HFFc6 (cell line): ENCODE measurements at regions not wholly inside any gene's neighbourhood (a gene's known extent, or its start where the extent isn't known, plus 50 kb on each side); places are given as distances from the start of the nearest gene placed in this dataset.

Experiments
- DNase-seq: peaks from one replicate; pipeline ENCODE4 v3.0.0-alpha.2; 2018
- H3K27ac Mint-ChIP-seq: 2 replicates; pipeline ENCODE4 v1.8.0; 2020; ENCODE audit warnings: mild to moderate bottlenecking, mixed read lengths
- H3K27me3 Mint-ChIP-seq: 2 replicates; pipeline ENCODE4 v1.8.0; 2021; ENCODE audit warnings: mild to moderate bottlenecking, moderate library complexity, mixed read lengths; ENCODE audit not compliant: insufficient read depth
- H3K36me3 Mint-ChIP-seq: 2 replicates; pipeline ENCODE4 v1.8.0; 2021; ENCODE audit warnings: low read depth, mixed read lengths
- H3K4me1 Mint-ChIP-seq: 2 replicates; pipeline ENCODE4 v1.8.0; 2020; ENCODE audit warnings: low read depth, mixed read lengths
- H3K4me3 Mint-ChIP-seq: 2 replicates; pipeline ENCODE4 v1.8.0; 2020; ENCODE audit warnings: mild to moderate bottlenecking, moderate library complexity, mixed read lengths
- H3K9me3 Mint-ChIP-seq: 2 replicates; pipeline ENCODE4 v1.8.0; 2020; ENCODE audit warnings: mild to moderate bottlenecking, mixed read lengths
- TF ChIP-seq, protein P1 (sequence below): fragments of 200-600 bp; sonication (generic); IDR thresholded peaks from 2 replicates; pipeline ENCODE4 v1.5.0; 2021; ENCODE audit warnings: antibody characterized with exemption, mild to moderate bottlenecking

GRCh38 chr12:81811778-81812125 is 52.6 kb upstream of the PPFIA2 start:
- TF ChIP-seq, protein P1, sequence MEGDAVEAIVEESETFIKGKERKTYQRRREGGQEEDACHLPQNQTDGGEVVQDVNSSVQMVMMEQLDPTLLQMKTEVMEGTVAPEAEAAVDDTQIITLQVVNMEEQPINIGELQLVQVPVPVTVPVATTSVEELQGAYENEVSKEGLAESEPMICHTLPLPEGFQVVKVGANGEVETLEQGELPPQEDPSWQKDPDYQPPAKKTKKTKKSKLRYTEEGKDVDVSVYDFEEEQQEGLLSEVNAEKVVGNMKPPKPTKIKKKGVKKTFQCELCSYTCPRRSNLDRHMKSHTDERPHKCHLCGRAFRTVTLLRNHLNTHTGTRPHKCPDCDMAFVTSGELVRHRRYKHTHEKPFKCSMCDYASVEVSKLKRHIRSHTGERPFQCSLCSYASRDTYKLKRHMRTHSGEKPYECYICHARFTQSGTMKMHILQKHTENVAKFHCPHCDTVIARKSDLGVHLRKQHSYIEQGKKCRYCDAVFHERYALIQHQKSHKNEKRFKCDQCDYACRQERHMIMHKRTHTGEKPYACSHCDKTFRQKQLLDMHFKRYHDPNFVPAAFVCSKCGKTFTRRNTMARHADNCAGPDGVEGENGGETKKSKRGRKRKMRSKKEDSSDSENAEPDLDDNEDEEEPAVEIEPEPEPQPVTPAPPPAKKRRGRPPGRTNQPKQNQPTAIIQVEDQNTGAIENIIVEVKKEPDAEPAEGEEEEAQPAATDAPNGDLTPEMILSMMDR: no peak
- H3K4me1 Mint-ChIP-seq: no peaks in the 10 kb centered on the region
- H3K27ac Mint-ChIP-seq: no peak overlapping the region
- no peaks in the 10 kb centered on the region for H3K27me3 Mint-ChIP-seq
- no peaks in the 10 kb centered on the region for H3K36me3 Mint-ChIP-seq
- no peak for DNase-seq
- peaks cover 46% of the 10 kb centered on the region for H3K9me3 Mint-ChIP-seq
- H3K4me3 Mint-ChIP-seq: no peak overlapping the region

- Mint-ChIP-seq H3K36me3 (no peaks in the 10 kb centered on the region), H3K4me1 (no peaks in the 10 kb centered on the region), H3K27ac (no peak overlapping the region), H3K9me3 (peaks cover 47% of the 10 kb centered on the region), H3K27me3 (no peaks in the 10 kb centered on the region), H3K4me3 (no peak overlapping the region)
- TF ChIP-seq, protein P1: no peak
- DNase-seq: no peak
Observed at GRCh38 chr12:81811061-81811777, 52.1 kb upstream of the PPFIA2 start.

GRCh38 chr12:81809829-81810595 is 50.9 kb upstream of the PPFIA2 start:
- no peaks in the 10 kb centered on the region for H3K27me3 Mint-ChIP-seq
- TF ChIP-seq, protein P1: no peak
- H3K4me1 Mint-ChIP-seq: no peaks in the 10 kb centered on the region
- H3K27ac Mint-ChIP-seq: no peak overlapping the region
- DNase-seq: no peak
- H3K36me3 Mint-ChIP-seq: no peaks in the 10 kb centered on the region
- H3K4me3 Mint-ChIP-seq: no peak overlapping the region
- peaks cover 35% of the 10 kb centered on the region for H3K9me3 Mint-ChIP-seq

DNA sequence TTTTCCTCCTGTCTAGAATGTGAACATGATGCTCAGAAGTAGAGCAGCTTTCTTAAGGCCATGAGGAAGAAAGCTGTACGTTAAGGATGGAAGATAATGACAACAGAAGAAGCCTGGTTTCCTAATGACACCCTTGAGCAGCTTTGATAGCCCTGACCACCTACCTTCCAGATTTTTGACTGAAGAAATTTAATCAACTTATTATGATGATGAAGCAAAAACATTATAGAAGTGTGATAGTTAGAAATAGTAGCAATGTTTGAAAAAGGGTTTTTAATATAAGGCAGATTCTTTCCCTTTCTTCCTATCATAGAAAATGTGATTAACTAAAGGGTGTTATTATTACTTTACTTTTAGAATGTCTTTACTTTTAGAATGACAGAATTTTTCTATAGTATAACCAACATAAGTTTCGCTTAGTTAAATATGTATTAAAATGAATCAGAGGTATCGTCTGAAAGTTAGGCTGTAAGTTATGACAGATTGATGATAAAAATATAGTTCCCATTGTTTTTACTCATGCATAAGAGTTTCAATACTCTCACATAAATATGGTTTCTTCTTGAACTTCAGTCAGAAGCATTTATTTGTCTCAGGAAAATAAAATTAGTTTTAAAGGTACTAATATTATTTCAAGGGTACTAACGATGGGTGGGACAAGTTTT is 50.1 kb upstream of the PPFIA2 start:
- H3K4me1 Mint-ChIP-seq: no peaks in the 10 kb centered on the region
- no peak overlapping the region for H3K27ac Mint-ChIP-seq
- TF ChIP-seq, protein P1: no peak
- peaks cover 36% of the 10 kb centered on the region for H3K9me3 Mint-ChIP-seq
- H3K4me3 Mint-ChIP-seq: no peak overlapping the region
- no peaks in the 10 kb centered on the region for H3K27me3 Mint-ChIP-seq
- no peak for DNase-seq
- H3K36me3 Mint-ChIP-seq: no peaks in the 10 kb centered on the region
